ENCODE measurements at regions not wholly inside any gene's neighbourhood (a gene's known extent, or its start where the extent isn't known, plus 50 kb on each side); places are given as distances from the start of the nearest gene placed in this dataset.

- H3K9me3 Mint-ChIP-seq, result no peaks in the 10 kb centered on the region
- H3K27me3 Mint-ChIP-seq, result no peaks in the 10 kb centered on the region
- DNase-seq (no peak), ATAC-seq (replicated peaks) (no peak)
- no peak overlapping the region for H3K4me3 Mint-ChIP-seq
- no peak overlapping the region for H3K27ac Mint-ChIP-seq
- H3K4me1 Mint-ChIP-seq, result no peaks in the 10 kb centered on the region
- H3K36me3 Mint-ChIP-seq, result no peaks in the 10 kb centered on the region
Observed at GRCh38 chr12:18145924-18146323, 55.9 kb upstream of the RERGL start.

GRCh38 chr12:18141048-18141982, 51.3 kb upstream of the RERGL start:
- ATAC-seq (replicated peaks) (no peak), DNase-seq (no peak)
- Mint-ChIP-seq H3K4me1 (peaks cover 0 to 5% of the 10 kb centered on the region in 2 donors), H3K27ac (no peak overlapping the region), H3K4me3 (no peak overlapping the region), H3K36me3 (no peaks in the 10 kb centered on the region), H3K9me3 (no peaks in the 10 kb centered on the region), H3K27me3 (no peaks in the 10 kb centered on the region)

GRCh38 chr12:18139989-18140596, 50.1 kb upstream of the RERGL start:
- no peak for DNase-seq
- ATAC-seq (replicated peaks), result no peak

More at GRCh38 chr12:18139989-18140596, 50.1 kb upstream of the RERGL start:
- no peak overlapping the region for H3K27ac Mint-ChIP-seq
- H3K9me3 Mint-ChIP-seq, result no peaks in the 10 kb centered on the region
- no peaks in the 10 kb centered on the region for H3K27me3 Mint-ChIP-seq
- peaks cover 0 to 5% of the 10 kb centered on the region in 2 donors for H3K4me1 Mint-ChIP-seq
- H3K4me3 Mint-ChIP-seq, result no peak overlapping the region
- H3K36me3 Mint-ChIP-seq, result no peaks in the 10 kb centered on the region

Measured in stimulated activated naive B cell treated with anti-CD40 and anti-IgM and Interleukin-4, amounts not matched to agents 10 μg/mL and 1 μg/mL and 100 μg/mL, for 72 hours (primary cell).